ENCODE measurements at regions not wholly inside any gene's neighbourhood (a gene's known extent, or its start where the extent isn't known, plus 50 kb on each side); places are given as distances from the start of the nearest gene placed in this dataset.
"Not testable (repeated sequence)": the region's sequence is repeated elsewhere in the genome, so short reads cannot be mapped to it uniquely, and the experiment has no call there.

DNA sequence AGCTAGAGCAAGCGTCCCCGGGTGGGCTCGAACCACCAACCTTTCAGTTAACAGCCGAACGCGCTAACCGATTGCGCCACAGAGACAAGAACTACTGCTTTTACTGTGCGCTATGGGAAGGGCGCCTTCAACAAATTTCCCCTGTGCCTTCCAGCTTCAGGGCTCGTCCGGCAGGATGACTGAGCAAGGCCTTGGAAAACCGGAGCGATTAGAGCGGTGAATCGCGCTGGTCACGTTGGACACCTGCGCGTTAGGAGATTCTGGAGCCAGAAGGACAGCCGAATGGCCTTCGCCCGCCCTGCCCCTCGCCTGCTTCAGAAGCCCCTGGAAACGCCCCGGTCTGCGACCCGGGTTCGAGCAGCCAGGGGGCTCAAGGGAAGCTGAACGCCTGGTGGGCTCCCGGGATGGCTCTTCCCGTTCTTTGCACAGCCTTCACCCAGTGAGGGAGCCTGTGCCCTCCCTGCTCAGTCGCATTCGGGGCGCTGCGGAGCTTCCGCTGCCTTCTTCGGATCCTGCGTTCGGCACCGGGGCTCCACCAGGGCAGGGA, 50.0 kb upstream of the NBPF20 start:
- H3K9ac ChIP-seq (ENCODE audit: insufficient read depth in 1 of 2, low read length in 2 of 2); H3K4me3 ChIP-seq; H3K4me1 ChIP-seq (ENCODE audit: control insufficient read depth in 5 of 5, insufficient read depth in 5 of 5, low read length in 5 of 5); H3K9me3 ChIP-seq (ENCODE audit: control insufficient read depth in 4 of 4, insufficient read depth in 3 of 4, low read length in 3 of 4); ATAC-seq (ENCODE audit: insufficient read depth, low FRiP score); H3K27ac ChIP-seq (ENCODE audit: low read depth in 1 of 2, low read length in 1 of 2); H3K27me3 ChIP-seq (ENCODE audit: control insufficient read depth in 3 of 3, insufficient read depth in 3 of 3, low read length in 2 of 3); DNase-seq; H3K36me3 ChIP-seq (ENCODE audit: control insufficient read depth in 4 of 4, insufficient read depth in 4 of 4, low read length in 4 of 4): not testable (repeated sequence)
- 4 to 5% methylated on average over 10 to 41 of the region's 41 CpGs for WGBS, 2 donors
